NCI-H446 (cell line): ENCODE measurements at regions not wholly inside any gene's neighbourhood (a gene's known extent, or its start where the extent isn't known, plus 50 kb on each side); places are given as distances from the start of the nearest gene placed in this dataset.

ENCODE experiments used
- DNase-seq, 2 experiments: peaks; one replicate each; lab custom pipeline; 2025; lab: John Stamatoyannopoulos, UW

DNA sequence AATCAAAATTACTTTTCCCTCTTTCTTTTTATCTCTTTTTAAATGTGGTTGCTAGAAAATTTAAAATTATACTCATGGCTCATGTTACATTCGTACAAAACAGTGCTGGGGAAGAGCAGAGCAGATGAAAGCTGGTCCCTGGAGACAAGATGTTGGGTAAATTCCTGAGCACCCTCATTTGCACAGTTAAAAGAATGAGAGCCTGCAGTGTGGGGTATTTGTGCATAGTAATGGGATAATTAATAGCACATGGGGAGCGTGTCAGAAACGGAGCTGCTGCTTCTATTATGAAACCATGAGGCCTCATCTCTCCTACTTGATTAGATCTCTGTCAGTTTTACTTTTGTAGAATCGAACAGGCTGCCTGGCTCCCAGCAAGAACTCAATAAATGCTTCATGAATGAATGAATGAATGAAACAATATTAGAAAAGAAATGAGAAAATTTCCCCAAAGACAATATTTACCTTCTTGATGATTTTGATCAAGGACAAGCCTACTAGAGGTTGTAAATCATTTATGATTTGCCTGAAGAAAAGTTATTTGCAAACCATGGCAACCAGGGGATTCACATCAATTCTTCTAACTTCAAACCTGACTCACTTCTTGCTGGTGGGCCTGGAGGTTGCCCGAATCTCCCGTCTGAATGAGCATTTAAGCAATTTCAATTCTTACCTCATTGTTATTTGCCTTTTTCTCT lies 177.2 kb upstream of the TUT7 start:
- no peak for DNase-seq

DNA sequence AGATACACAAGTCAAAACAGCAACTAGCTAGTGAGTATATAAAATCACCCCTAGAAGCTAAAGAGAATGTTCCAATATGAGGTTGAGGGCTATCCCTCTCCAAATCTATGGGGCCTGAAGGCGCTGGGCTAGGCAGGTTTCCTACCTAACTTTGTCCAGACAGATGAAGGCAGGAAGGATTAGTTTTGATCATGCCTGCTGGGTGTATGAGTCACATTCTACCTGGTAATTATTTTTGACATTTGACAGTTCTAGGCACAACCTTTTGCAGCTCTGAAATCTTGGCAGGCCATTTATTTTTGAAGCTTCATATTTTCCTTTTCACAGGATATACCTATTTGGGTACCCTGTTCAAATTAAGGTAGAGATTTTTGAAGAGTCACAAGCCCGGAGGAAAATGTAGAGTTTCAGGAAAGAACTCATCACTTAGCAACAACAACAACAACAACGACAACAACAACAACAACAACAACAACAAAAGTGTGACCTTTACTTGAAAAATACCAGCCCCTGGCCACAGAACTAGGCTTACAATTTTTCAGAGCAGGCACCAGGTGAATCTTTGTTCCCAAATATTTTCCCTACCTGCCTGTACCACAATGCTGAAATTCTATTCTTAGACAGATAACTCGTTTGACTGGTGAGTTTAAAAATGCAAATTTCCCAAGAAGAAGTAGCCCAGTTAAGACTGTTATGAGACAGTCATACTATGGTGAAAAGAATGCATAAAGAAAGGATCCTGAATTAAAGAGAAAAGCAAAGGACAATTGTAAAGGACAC lies 175.5 kb upstream of the TUT7 start:
- DNase-seq: no peak

GRCh38 chr9:86526021-86526420 lies 171.8 kb upstream of the TUT7 start:
- no peak for DNase-seq

GRCh38 chr9:86525182-86525581 lies 171.0 kb upstream of the TUT7 start:
- DNase-seq: no peak

- no peak for DNase-seq
These were observed 167.8 kb upstream of the TUT7 start for GRCh38 chr9:86521977-86522376.

DNA sequence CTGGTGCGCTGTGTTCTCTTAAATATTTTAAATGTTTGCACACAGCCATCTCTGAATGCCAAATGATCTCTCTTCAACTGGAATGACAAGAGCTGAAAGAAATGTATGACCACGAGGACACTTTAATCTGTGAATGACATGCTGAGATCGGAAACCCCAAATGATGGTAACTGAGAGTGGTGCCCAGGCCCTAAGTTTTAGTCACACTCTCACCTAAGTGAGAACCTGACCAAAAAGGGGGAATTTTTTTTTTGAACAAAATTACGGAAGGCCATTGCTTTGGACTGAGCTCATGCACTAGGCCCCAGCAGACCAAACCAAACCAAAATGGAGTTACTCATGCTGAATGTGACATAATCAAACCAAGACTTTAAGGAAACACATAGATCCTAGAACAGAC lies 167.1 kb upstream of the TUT7 start:
- DNase-seq: no peak

DNA sequence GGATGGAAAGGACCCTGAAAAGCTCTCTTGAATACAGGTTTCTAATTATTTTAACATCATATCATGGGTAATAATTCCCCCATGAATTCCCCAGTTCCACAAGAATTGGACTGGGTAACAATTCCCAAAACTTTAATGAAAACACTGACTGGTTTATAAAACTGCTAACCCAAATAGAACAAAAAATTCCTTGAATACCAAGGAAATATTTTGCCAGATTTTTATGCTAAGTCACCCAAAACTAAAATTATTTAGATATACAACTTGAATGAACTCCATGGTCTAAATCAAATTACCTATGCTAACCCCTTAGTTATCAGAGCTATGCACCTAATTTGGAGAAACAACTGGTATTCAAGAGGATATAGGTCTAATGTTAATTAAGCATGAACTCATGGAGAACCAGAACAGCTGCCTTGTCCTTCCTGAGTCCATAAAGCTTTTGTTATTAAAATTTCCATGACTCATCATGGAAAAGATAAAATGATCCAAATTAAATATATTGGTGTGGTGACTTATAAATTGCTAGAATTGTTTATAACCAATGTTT lies 164.9 kb upstream of the TUT7 start:
- no peak for DNase-seq

GRCh38 chr9:86517475-86517874 lies 163.3 kb upstream of the TUT7 start:
- DNase-seq: no peak

- no peak for DNase-seq
These were observed 162.4 kb upstream of the TUT7 start for GRCh38 chr9:86516564-86516963.

DNA sequence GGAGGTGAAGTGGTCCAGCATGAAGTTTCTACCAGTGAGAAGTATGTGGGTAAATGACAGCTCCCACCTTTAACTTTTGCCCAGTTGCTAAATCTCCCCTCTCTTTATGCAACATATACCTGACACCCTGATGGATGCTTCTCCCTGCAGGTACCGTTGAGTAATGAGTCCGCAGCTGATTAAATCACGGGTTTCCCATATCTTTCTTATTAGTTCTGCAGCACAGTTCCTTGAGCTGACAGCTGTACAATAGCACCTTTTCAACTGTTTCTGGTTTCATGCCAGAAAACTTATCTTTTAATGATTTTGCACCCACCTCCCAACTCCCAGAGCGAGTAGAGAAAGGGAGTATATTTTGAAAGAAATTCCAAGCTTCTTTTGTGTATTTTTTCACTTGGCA lies 161.0 kb upstream of the TUT7 start:
- DNase-seq: no peak

DNA sequence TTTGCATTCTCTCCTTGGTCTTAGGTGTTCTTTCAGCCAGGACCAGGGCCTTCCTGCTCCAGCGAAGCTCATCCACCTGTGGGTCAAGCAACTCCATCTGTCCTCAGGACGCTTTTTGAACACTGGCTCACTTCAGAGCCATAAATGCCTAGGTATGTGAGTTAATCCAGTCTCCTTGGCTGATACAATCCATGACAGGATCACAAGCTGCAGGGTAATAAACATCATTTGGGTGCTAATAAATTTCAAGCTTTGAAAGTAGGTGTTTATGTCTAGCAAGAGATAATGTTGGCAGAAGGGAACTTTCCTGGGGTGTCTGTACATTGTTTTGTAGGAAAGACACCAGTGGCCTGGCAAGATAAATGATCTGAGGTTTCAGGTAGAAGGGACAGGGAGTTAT lies 159.2 kb upstream of the TUT7 start:
- no peak for DNase-seq

DNA sequence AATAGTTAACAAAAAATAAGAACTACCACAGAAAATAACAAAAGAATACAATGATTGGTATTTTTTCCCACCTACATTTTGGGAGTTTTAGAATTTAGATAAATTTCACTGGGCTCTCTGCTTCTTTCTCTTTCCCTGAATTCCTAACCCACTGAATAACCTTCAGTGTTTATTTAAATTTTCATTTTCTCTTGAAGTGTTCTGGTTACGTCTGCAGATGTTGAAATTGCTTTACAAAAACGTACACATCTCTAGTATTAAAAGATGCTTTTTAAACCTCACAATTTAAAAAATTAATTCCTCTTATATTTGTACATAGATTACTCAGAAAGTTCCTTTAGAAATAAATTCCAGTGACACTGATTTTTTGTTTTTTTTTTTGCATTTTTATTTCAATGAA lies 158.7 kb upstream of the TUT7 start:
- no peak for DNase-seq

DNA sequence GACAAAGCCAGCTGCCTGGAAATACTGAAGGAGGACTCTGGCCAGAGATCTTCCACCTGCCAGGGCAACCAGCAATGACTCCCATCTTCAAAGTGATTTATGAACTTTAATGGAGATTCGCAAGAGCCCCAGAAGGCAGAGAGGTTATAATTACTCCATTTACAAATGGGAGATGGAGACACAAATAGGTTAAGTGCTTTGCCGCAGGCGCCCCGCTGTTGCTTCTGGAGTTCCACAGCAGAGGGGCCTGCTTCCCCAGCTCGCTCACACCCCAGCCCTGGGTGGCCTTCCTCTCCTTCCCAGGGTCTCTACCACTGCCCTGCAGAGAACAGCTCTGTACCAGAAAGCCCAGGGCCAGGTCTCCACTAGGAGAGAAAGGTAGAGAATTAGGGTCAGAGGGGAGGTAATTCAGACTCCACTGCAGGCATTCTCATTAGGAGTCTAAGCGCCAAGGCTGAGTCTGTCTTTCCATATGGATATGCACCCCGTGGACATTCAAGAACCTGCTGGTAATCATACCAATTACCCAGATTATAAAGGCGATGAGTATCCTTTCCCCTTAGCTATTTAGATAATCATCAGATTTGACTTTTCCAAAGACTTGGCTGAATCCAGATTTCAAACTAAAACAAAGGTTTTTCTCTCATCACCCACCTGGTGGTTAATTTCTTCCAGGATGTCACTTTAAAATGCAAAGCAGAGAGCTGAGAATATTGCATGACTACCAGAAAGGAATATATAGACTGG lies 157.6 kb upstream of the TUT7 start:
- DNase-seq: no peak

- no peak for DNase-seq
These were observed 154.1 kb upstream of the TUT7 start for GRCh38 chr9:86508208-86508903.

GRCh38 chr9:86507212-86507630 lies 153.0 kb upstream of the TUT7 start:
- DNase-seq: no peak

DNA sequence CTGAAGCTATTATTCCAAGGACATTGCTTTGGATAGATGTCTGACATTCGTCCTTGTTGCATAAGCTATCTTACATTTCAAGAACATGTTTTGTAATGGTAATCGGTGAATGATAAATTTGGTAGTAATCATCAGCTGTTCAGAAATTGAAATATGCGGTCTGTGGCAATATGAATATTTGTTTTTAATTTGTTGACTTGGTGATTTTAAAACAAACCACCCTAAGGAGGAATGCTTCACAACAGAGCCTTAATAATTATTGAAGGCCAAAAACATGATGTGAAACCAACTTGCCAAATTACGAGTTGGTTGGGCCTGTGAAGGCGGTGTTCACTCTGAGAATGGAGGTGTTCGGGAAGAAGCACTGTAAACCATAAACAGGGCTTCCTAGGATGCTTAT lies 149.7 kb upstream of the TUT7 start:
- no peak for DNase-seq

DNA sequence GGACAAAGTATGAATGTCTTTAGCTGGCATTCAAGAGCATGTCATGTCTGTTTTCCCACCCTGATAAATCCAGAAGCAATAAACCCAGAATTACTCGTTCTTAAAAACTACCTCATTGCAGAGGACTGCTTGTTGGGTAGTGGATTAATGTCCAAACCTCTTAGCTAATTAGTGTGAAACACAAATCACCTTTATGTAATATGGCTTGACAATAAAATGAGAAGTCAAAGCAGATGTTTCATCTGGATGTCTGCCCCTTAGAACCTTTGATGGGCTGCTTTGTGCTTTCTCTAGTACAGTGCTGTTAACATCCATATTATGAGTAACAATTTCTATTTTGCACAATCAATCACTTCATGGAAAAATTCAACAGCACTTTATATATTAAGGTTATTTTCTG lies 149.1 kb upstream of the TUT7 start:
- DNase-seq: no peak

DNA sequence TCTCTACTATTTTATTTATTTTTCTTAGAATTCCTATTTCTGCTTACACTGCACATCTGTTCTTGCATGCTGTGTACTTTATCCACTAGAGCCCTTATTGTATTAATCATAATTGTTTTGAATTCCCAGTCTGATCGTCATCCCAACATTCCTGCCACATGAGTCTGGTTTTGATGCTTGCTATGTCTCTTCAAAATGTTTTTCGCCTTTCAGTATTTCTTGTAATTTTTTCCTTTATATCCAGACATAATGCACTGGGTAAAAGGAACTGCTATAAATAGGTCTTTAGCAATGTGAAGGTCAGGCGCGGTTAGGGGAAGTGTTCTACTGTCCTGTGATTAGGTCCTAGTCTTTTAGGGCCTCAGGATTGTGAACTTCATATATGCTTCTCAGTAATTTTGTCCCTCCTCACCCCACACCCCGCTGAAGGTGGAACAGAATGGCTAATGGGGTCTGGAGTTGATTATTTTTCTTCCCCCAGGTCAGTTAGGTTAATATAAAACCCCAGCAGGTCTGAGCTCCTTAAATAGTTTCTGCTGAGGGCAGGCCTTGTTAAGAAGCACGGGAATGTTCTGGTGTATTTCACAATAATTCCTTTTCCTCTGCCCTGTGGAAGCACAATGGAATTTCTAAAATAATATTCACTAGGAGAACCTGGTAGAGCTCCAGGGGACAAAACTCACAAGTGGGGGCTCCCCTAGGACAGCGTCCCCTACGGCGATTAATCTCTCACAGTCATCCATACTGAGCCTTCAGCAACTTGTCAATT lies 146.6 kb upstream of the TUT7 start:
- no peak for DNase-seq

DNA sequence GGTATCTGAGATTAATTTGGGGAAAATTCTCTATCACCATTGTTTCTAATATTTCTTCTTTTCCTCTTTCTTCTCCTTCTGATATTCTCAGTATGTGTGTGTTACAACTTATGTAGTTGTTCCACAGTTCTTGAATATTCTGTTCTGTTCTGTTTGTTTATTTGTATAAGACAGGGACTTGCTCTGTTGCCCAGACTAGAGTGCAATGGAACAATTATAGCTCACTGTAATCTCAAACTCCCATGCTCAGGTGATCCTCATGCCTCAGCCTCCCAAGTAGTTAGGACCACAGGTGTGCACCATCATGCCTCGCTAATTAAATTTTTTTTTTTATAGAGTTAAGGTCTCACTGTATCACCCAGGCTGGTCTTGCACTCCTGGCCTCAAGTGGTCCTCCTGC lies 145.8 kb upstream of the TUT7 start:
- no peak for DNase-seq

DNA sequence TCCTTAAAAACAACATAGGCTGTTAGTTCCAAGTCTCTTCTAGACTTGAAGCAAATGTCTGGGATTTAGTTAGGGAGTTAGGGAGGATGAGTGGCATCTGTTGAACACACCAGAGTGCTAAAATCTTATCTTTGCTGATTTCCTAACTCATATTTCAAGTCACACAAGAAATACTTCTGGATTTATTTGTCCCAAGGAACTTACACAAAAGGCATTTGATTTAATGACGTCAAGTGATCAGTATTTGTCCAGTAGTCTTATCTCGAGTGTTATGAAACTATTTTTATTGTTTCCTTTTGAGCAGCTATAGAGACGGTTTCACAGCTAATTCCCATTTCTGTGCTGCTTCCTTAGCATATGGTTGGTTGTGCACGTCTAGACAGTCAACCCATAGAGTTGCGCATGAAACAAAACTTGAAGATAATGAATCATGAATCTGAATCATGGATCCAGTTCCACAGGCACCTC lies 140.5 kb upstream of the TUT7 start:
- DNase-seq: no peak
